HCT116 (cell line): ENCODE measurements at regions not wholly inside any gene's neighbourhood (a gene's known extent, or its start where the extent isn't known, plus 50 kb on each side); places are given as distances from the start of the nearest gene placed in this dataset.
"Not testable (repeated sequence)": the region's sequence is repeated elsewhere in the genome, so short reads cannot be mapped to it uniquely, and the experiment has no call there.

ENCODE experiments used
- ATAC-seq: fragments of 200-7000 bp; cut with Tn5 transposase; 2 replicates; pipeline ENCODE4 v1.9.1; 2020; ENCODE audit warnings: mild to moderate bottlenecking, moderate library complexity
- BruUV-seq: library from RNA; stranded (reverse); fragments of 400-500 nt; replicated peaks from 2 replicates; lab custom pipeline; 2021; lab: Mats Ljungman, UMichigan
- CTCF ChIA-PET: fragments of 300-600 bp; sonication (Branson Sonifier 250); formaldehyde crosslinking; loops from one replicate; lab custom pipeline; 2021; ENCODE audit warnings: antibody characterized with exemption; lab: Charles Lee
- POLR2A ChIA-PET: fragments of 300-600, 350-600 bp; sonication (Branson Sonifier 250); formaldehyde crosslinking; loops from one replicate; lab custom pipeline; 2021; ENCODE audit warnings: antibody characterized with exemption; lab: Charles Lee
- RAD21 ChIA-PET, 2 experiments: fragments of 300-600 bp; sonication (Branson Sonifier 250); formaldehyde crosslinking; loops; one replicate each; lab custom pipeline; 2023; ENCODE audit warnings: low total read pairs in 2 of 2; ENCODE audit not compliant: uncharacterized antibody in 2 of 2, unreplicated experiment in 2 of 2, low non-redundant PET in 1 of 2; lab: Charles Lee
- DNase-seq: peaks from one replicate; pipeline ENCODE4 v3.0.0-alpha.2; 2010; ENCODE audit warnings: low read depth, low spot score
- H2AFZ ChIP-seq: fragments of 200-600 bp; shearing (Covaris generic), sonication (generic); 2 replicates; pipeline ENCODE4 v1.6.1; 2017; ENCODE audit warnings: low read depth, mixed run types, mixed read lengths, antibody characterized with exemption, low read length; ENCODE audit not compliant: poor library complexity, severe bottlenecking
- H3K27ac ChIP-seq: 2 replicates; pipeline ENCODE4 v1.5.1; 2012; ENCODE audit warnings: low read depth, low read length
- H3K27me3 ChIP-seq: fragments of 200-600 bp; sonication (generic); 2 replicates; pipeline ENCODE4 v1.6.1; 2016; ENCODE audit warnings: mixed run types, low read length, mixed read lengths; ENCODE audit not compliant: insufficient read depth
- H3K36me3 ChIP-seq, 2 experiments: fragments of 200-500 bp in 1 of 2; fragments of 200-600 bp in 1 of 2; sonication (Bioruptor generic) in 1 of 2; sonication (generic) in 1 of 2; 2 replicates each; pipeline versions ENCODE4 v1.5.1 to v1.6.1; 2014 to 2016; ENCODE audit warnings: low read length in 2 of 2, inconsistent platforms in 1 of 2, mixed read lengths in 1 of 2, mixed run types in 1 of 2; ENCODE audit not compliant: insufficient read depth in 2 of 2, control insufficient read depth in 1 of 2
- H3K4me1 ChIP-seq, 2 experiments: fragments of 200-600 bp in 1 of 2; sonication (generic) in 1 of 2; 2 replicates each; pipeline versions ENCODE4 v1.5.1 to v1.6.1; 2012 to 2017; ENCODE audit warnings: low read length in 2 of 2, inconsistent platforms in 1 of 2, mild to moderate bottlenecking in 1 of 2, mixed read lengths in 1 of 2, mixed run types in 1 of 2, moderate library complexity in 1 of 2; ENCODE audit not compliant: insufficient read depth in 2 of 2, control insufficient read depth in 1 of 2
- H3K4me2 ChIP-seq: fragments of 200-600 bp; sonication (generic); 2 replicates; pipeline ENCODE4 v1.6.1; 2017; ENCODE audit warnings: mixed run types, low read length, mixed read lengths
- H3K4me3 ChIP-seq, 2 experiments: fragments of 200-600 bp in 1 of 2; sonication (generic) in 1 of 2; replicated peaks in 1 of 2; 2 replicates each; pipeline ENCODE4 v1.5.1; 2011 to 2016; ENCODE audit warnings: low read length in 2 of 2, control low read depth in 1 of 2, low read depth in 1 of 2, mild to moderate bottlenecking in 1 of 2, mixed read lengths in 1 of 2, mixed run types in 1 of 2
- H3K79me2 ChIP-seq: fragments of 200-600 bp; sonication (generic); 2 replicates; pipeline ENCODE4 v1.6.1; 2017; ENCODE audit warnings: mild to moderate bottlenecking, mixed run types, low read length, moderate library complexity, mixed read lengths; ENCODE audit not compliant: insufficient read depth
- H3K9ac ChIP-seq: fragments of 200-600 bp; sonication (generic); 2 replicates; pipeline ENCODE4 v1.6.1; 2016; ENCODE audit warnings: low read length, mixed read lengths
- H3K9me2 ChIP-seq: fragments of 200-600 bp; sonication (generic), shearing (Covaris generic); 2 replicates; pipeline ENCODE4 v1.6.1; 2017; ENCODE audit warnings: mixed run types, mild to moderate bottlenecking, moderate library complexity; ENCODE audit not compliant: insufficient read depth
- H3K9me3 ChIP-seq, 2 experiments: fragments of 200-500 bp in 1 of 2; fragments of 200-600 bp in 1 of 2; sonication (Bioruptor generic) in 1 of 2; sonication (generic) in 1 of 2; 2 replicates each; pipeline ENCODE4 v1.6.1; 2014 to 2017; ENCODE audit warnings: low read length in 2 of 2, mixed read lengths in 2 of 2, inconsistent platforms in 1 of 2, low read depth in 1 of 2, mild to moderate bottlenecking in 1 of 2, mixed run types in 1 of 2, moderate library complexity in 1 of 2; ENCODE audit not compliant: control insufficient read depth in 1 of 2, insufficient read depth in 1 of 2
- H4K20me1 ChIP-seq: fragments of 200-600 bp; sonication (generic), shearing (Covaris generic); 2 replicates; pipeline ENCODE4 v1.6.1; 2017; ENCODE audit warnings: mixed run types, mild to moderate bottlenecking, moderate library complexity; ENCODE audit not compliant: insufficient read depth
- ATF3 ChIP-seq: IDR thresholded peaks from 2 replicates; pipeline ENCODE4 v1.6.1; 2012
- CBX3 ChIP-seq: IDR thresholded peaks from 2 replicates; pipeline ENCODE4 v1.6.1; 2012; ENCODE audit warnings: low read depth
- ELF1 ChIP-seq: IDR thresholded peaks from 2 replicates; pipeline ENCODE4 v1.6.1; 2012; ENCODE audit warnings: low read depth, borderline replicate concordance
- EZH2 ChIP-seq: fragments of 200-600 bp; sonication (generic); IDR thresholded peaks from 2 replicates; pipeline ENCODE4 v1.6.1; 2017; ENCODE audit warnings: antibody characterized with exemption, mixed run types
- RAD21 ChIP-seq: IDR thresholded peaks from 2 replicates; pipeline ENCODE4 v1.6.1; 2012; ENCODE audit warnings: low read depth, mild to moderate bottlenecking
- SIN3A ChIP-seq: IDR thresholded peaks from 2 replicates; pipeline ENCODE4 v1.6.1; 2012; ENCODE audit warnings: low read depth
- SP1 ChIP-seq: IDR thresholded peaks from 2 replicates; pipeline ENCODE4 v1.6.1; 2012; ENCODE audit warnings: low read depth
- SRF ChIP-seq: IDR thresholded peaks from 2 replicates; pipeline ENCODE4 v1.6.1; 2012; ENCODE audit warnings: low read depth
- YY1 ChIP-seq: IDR thresholded peaks from 2 replicates; pipeline ENCODE4 v1.6.1; 2011; ENCODE audit warnings: low read length, low read depth, moderate library complexity, mild to moderate bottlenecking; ENCODE audit not compliant: insufficient replicate concordance; ENCODE audit errors: extremely low read depth
- ZBTB33 ChIP-seq: IDR thresholded peaks from 2 replicates; pipeline ENCODE4 v1.6.1; 2011; ENCODE audit warnings: mild to moderate bottlenecking, low read length, moderate library complexity; ENCODE audit not compliant: insufficient replicate concordance; ENCODE audit errors: extremely low read depth
- intact Hi-C: fragments of 100-400 bp; cut with micrococcal nuclease; formaldehyde crosslinking; loops from 2 replicates; pipeline ENCODE4 v1.10.0; 2022

- H3K4me1 ChIP-seq, H3K9me2 ChIP-seq, H3K9ac ChIP-seq, H3K4me3 ChIP-seq, intact Hi-C loops, ATAC-seq, H3K36me3 ChIP-seq, H3K9me3 ChIP-seq, H2AFZ ChIP-seq, CTCF ChIA-PET, BruUV-seq, H3K27me3 ChIP-seq, H3K27ac ChIP-seq, RAD21 ChIA-PET, H3K79me2 ChIP-seq, DNase-seq, H3K4me2 ChIP-seq, H4K20me1 ChIP-seq, POLR2A ChIA-PET: not testable (repeated sequence)
These were observed 389.7 kb downstream of the SRGAP2C start for GRCh38 chr1:121574505-121574899.

- intact Hi-C loops, H3K9me2 ChIP-seq, H3K4me3 ChIP-seq, H2AFZ ChIP-seq, ATAC-seq, H3K4me2 ChIP-seq, H3K79me2 ChIP-seq, H3K27me3 ChIP-seq, DNase-seq, H4K20me1 ChIP-seq, H3K4me1 ChIP-seq, H3K9ac ChIP-seq, H3K36me3 ChIP-seq, POLR2A ChIA-PET, H3K9me3 ChIP-seq, RAD21 ChIA-PET, H3K27ac ChIP-seq, BruUV-seq, CTCF ChIA-PET: not testable (repeated sequence)
These were observed 398.1 kb downstream of the SRGAP2C start for GRCh38 chr1:121582898-121583297.

- no peaks in the 10 kb centered on the region; a peak in 1 of 4 replicates for H3K4me1 ChIP-seq
- H4K20me1 ChIP-seq = no peaks in the 10 kb centered on the region
- intact Hi-C loops = no loop called here
- H3K36me3 ChIP-seq = no peaks in the 10 kb centered on the region
- POLR2A ChIA-PET = no interaction called here
- H3K27ac ChIP-seq = no peak overlapping the region
- RAD21 ChIA-PET = no interaction called here
- no peaks in the 10 kb centered on the region for H3K27me3 ChIP-seq
- H3K9me3 ChIP-seq = no peaks in the 10 kb centered on the region
- no peak overlapping the region for H3K4me2 ChIP-seq
- no peak overlapping the region for H3K9ac ChIP-seq
- H3K79me2 ChIP-seq = no peaks in the 10 kb centered on the region
- no peak overlapping the region for H2AFZ ChIP-seq
- BruUV-seq = no TSS peak
- no peak overlapping the region for H3K4me3 ChIP-seq
- ATAC-seq = no peak
- no peaks in the 10 kb centered on the region for H3K9me2 ChIP-seq
- CTCF ChIA-PET = no interaction called here
- DNase-seq = no peak
- TF ChIP-seq SIN3A = no peak
- TF ChIP-seq ZBTB33 = no peak
- no peak for TF ChIP-seq ATF3
- TF ChIP-seq SRF = no peak
- no peak for TF ChIP-seq SP1
- TF ChIP-seq ELF1 = no peak
- TF ChIP-seq CBX3 = no peak
- no peak for TF ChIP-seq YY1
- TF ChIP-seq RAD21 = no peak
- no peak for TF ChIP-seq EZH2
These were observed 401.8 kb downstream of the SRGAP2C start for GRCh38 chr1:121586369-121587229.
